GM23338 (cell line): ENCODE measurements at regions not wholly inside any gene's neighbourhood (a gene's known extent, or its start where the extent isn't known, plus 50 kb on each side); places are given as distances from the start of the nearest gene placed in this dataset.

Experiments
- ATAC-seq: fragments of 200-7000 bp; cut with Tn5 transposase; 3 replicates; pipeline ENCODE4 v1.9.1; 2020
- DNase-seq: peaks from one replicate; pipeline ENCODE4 v3.0.0-alpha.2; 2015; ENCODE audit warnings: low spot score
- H2AFZ ChIP-seq: fragments of 200-600 bp; sonication (generic); 2 replicates; pipeline ENCODE4 v1.8.0; 2016; ENCODE audit warnings: antibody characterized with exemption, mild to moderate bottlenecking, moderate library complexity
- H3F3A ChIP-seq: fragments of 200-600 bp; sonication (generic); replicated peaks from 2 replicates; pipeline ENCODE4 v1.8.0; 2017; ENCODE audit warnings: antibody characterized with exemption, mixed run types, low read depth
- H3K27ac ChIP-seq: fragments of 200-600 bp; sonication (generic); 2 replicates; pipeline ENCODE4 v1.6.1; 2016; ENCODE audit warnings: low read depth
- H3K27me3 ChIP-seq: fragments of 200-600 bp; sonication (generic); 2 replicates; pipeline ENCODE4 v1.8.0; 2016; ENCODE audit warnings: mild to moderate bottlenecking, mixed run types, moderate library complexity; ENCODE audit not compliant: insufficient read depth
- H3K36me3 ChIP-seq: fragments of 200-600 bp; sonication (generic); 2 replicates; pipeline ENCODE4 v1.8.0; 2016; ENCODE audit warnings: mild to moderate bottlenecking; ENCODE audit not compliant: insufficient read depth
- H3K4me1 ChIP-seq: fragments of 200-600 bp; sonication (generic); 2 replicates; pipeline ENCODE4 v1.8.0; 2016; ENCODE audit warnings: mild to moderate bottlenecking, moderate library complexity; ENCODE audit not compliant: insufficient read depth
- H3K4me2 ChIP-seq: fragments of 200-600 bp; sonication (generic); 2 replicates; pipeline ENCODE4 v1.7.1; 2017; ENCODE audit warnings: mixed run types
- H3K4me3 ChIP-seq: fragments of 200-600 bp; sonication (generic); 2 replicates; pipeline ENCODE4 v1.6.1; 2016; ENCODE audit warnings: mixed run types
- H3K79me2 ChIP-seq: fragments of 200-600 bp; sonication (generic); replicated peaks from 2 replicates; pipeline ENCODE4 v1.8.0; 2017; ENCODE audit warnings: mild to moderate bottlenecking; ENCODE audit not compliant: insufficient read depth
- H3K9me2 ChIP-seq: fragments of 200-600 bp; sonication (generic); 2 replicates; pipeline ENCODE4 v1.8.0; 2017; ENCODE audit not compliant: insufficient read depth
- H4K20me1 ChIP-seq: fragments of 200-600 bp; sonication (generic); replicated peaks from 2 replicates; pipeline ENCODE4 v1.8.0; 2017; ENCODE audit warnings: mild to moderate bottlenecking; ENCODE audit not compliant: insufficient read depth
- H3K27ac Mint-ChIP-seq: 2 replicates; pipeline ENCODE4 v1.8.0; 2020; ENCODE audit warnings: inconsistent platforms, mild to moderate bottlenecking, moderate library complexity, mixed read lengths
- H3K27me3 Mint-ChIP-seq: 3 replicates; pipeline ENCODE4 v1.8.0; 2022; ENCODE audit warnings: low read depth, mild to moderate bottlenecking, moderate library complexity, mixed read lengths, inconsistent platforms; ENCODE audit not compliant: insufficient read depth, poor library complexity
- H3K36me3 Mint-ChIP-seq: 3 replicates; pipeline ENCODE4 v1.8.0; 2021; ENCODE audit warnings: low read depth, mild to moderate bottlenecking, inconsistent platforms, moderate library complexity, mixed read lengths
- H3K4me1 Mint-ChIP-seq: 3 replicates; pipeline ENCODE4 v1.8.0; 2020; ENCODE audit warnings: mild to moderate bottlenecking, inconsistent platforms, mixed read lengths
- H3K4me3 Mint-ChIP-seq: 3 replicates; pipeline ENCODE4 v1.8.0; 2021; ENCODE audit warnings: moderate library complexity, mild to moderate bottlenecking, inconsistent platforms, mixed read lengths
- H3K9me3 Mint-ChIP-seq: 3 replicates; pipeline ENCODE4 v1.8.0; 2020; ENCODE audit warnings: moderate library complexity, mild to moderate bottlenecking, inconsistent platforms, mixed read lengths
- CREB1 ChIP-seq: fragments of 250-450 bp; sonication (Bioruptor Pico); IDR thresholded peaks from 2 replicates; pipeline ENCODE4 v1.5.0; 2020; ENCODE audit warnings: low read depth, mild to moderate bottlenecking, moderate library complexity
- EZH2phosphoT487 ChIP-seq: fragments of 200-600 bp; sonication (generic); IDR thresholded peaks from one replicate; pipeline ENCODE4 v1.8.1; 2018; ENCODE audit warnings: antibody characterized with exemption; ENCODE audit not compliant: unreplicated experiment
- NANOG ChIP-seq: IDR thresholded peaks from 2 replicates; pipeline ENCODE4 v1.6.1; 2016; ENCODE audit warnings: antibody characterized with exemption, borderline replicate concordance
- POLR2AphosphoS5 ChIP-seq: IDR thresholded peaks from 2 replicates; pipeline ENCODE4 v1.6.1; 2016; ENCODE audit warnings: antibody characterized with exemption, low read depth
- ZNF331 ChIP-seq: fragments of 250-450 bp; sonication (Bioruptor Pico); IDR thresholded peaks from 2 replicates; pipeline ENCODE4 v1.5.0; 2020; ENCODE audit warnings: low read depth, mild to moderate bottlenecking, moderate library complexity
- TF ChIP-seq, protein P1 (sequence below), 2 experiments: fragments of 200-600 bp in 1 of 2; sonication (generic) in 1 of 2; conservative IDR thresholded peaks; 2 replicates each; pipeline versions ENCODE4 v1.5.1 to v1.6.1; 2016 to 2017; ENCODE audit warnings: antibody characterized with exemption in 2 of 2, low read depth in 2 of 2, mild to moderate bottlenecking in 2 of 2, moderate library complexity in 1 of 2
- TF ChIP-seq, protein P2 (sequence below): fragments of 250-450 bp; sonication (Bioruptor Pico); IDR thresholded peaks from 2 replicates; pipeline ENCODE4 v1.5.0; 2020; ENCODE audit warnings: mild to moderate bottlenecking, moderate library complexity
- TF ChIP-seq, protein P3 (sequence below): IDR thresholded peaks from 2 replicates; pipeline ENCODE4 v1.6.1; 2016; ENCODE audit warnings: antibody characterized with exemption

DNA sequence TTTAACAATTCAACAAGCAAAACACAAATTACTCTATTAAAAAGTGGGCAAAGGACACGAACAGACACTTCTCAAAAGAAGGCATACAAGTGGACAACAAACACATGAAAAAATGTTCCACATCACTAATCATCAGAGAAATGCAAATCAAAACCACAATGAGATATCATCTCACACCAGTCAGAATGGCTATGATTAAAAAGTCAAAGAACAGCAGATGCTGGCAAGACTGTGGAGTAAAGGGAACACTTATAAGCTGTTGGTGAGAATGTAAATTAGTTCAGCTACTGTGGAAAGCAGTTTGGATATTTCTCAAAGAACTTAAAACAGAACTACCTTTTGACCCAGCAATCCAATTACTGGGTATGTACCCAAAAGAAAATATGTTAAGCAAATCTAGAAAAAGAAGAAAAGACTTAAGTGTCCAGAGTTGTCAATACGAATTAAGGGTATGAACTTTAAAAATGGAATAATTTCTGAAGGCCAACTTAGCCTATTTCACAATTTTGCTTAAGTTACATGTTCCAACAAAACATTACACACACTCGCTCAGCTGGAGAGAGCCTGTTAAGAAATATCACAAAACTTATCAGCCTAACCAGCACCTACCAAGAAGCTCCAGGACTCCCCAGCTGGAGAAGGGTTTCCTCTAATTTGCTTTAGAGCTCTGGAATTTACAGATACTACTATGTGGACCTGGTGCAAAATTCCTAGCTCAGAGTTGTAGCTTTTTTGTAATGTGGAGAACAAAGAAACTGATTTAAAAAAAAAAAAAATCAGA lies 232.1 kb downstream of the DUSP10 start:
- peaks cover 9% of the 10 kb centered on the region; the same call in 1 of the 2 replicates for H3K9me2 ChIP-seq
- Mint-ChIP-seq H3K27me3 (peaks cover 5% of the 10 kb centered on the region), H3K9me3 (peaks cover 17% of the 10 kb centered on the region), H3K4me1 (peaks cover 12% of the 10 kb centered on the region; the same call in 2 of the 3 replicates), H3K36me3 (peaks cover 14% of the 10 kb centered on the region; the same call in 2 of the 3 replicates), H3K27ac (no peak overlapping the region), H3K4me3 (no peak overlapping the region)
- no peaks in the 10 kb centered on the region for H4K20me1 ChIP-seq
- no peak overlapping the region for H3K4me3 ChIP-seq
- no peak overlapping the region for H2AFZ ChIP-seq
- H3F3A ChIP-seq: no peaks in the 10 kb centered on the region
- H3K4me2 ChIP-seq: 0 out of 2 replicates have a peak overlapping the region, but pooled peaks have one; percentile 7
- TF ChIP-seq POLR2AphosphoS5 (no peak), NANOG (no peak), ZNF331 (CRISPR knock-in tag) (no peak), EZH2phosphoT487 (no peak), CREB1 (CRISPR knock-in tag) (no peak)
- TF ChIP-seq, protein P1, sequence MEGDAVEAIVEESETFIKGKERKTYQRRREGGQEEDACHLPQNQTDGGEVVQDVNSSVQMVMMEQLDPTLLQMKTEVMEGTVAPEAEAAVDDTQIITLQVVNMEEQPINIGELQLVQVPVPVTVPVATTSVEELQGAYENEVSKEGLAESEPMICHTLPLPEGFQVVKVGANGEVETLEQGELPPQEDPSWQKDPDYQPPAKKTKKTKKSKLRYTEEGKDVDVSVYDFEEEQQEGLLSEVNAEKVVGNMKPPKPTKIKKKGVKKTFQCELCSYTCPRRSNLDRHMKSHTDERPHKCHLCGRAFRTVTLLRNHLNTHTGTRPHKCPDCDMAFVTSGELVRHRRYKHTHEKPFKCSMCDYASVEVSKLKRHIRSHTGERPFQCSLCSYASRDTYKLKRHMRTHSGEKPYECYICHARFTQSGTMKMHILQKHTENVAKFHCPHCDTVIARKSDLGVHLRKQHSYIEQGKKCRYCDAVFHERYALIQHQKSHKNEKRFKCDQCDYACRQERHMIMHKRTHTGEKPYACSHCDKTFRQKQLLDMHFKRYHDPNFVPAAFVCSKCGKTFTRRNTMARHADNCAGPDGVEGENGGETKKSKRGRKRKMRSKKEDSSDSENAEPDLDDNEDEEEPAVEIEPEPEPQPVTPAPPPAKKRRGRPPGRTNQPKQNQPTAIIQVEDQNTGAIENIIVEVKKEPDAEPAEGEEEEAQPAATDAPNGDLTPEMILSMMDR (conservative IDR thresholded peaks at IDR 0.05; ENCODE audit: low read depth in 2 of 2): no peak
- TF ChIP-seq, protein P2, sequence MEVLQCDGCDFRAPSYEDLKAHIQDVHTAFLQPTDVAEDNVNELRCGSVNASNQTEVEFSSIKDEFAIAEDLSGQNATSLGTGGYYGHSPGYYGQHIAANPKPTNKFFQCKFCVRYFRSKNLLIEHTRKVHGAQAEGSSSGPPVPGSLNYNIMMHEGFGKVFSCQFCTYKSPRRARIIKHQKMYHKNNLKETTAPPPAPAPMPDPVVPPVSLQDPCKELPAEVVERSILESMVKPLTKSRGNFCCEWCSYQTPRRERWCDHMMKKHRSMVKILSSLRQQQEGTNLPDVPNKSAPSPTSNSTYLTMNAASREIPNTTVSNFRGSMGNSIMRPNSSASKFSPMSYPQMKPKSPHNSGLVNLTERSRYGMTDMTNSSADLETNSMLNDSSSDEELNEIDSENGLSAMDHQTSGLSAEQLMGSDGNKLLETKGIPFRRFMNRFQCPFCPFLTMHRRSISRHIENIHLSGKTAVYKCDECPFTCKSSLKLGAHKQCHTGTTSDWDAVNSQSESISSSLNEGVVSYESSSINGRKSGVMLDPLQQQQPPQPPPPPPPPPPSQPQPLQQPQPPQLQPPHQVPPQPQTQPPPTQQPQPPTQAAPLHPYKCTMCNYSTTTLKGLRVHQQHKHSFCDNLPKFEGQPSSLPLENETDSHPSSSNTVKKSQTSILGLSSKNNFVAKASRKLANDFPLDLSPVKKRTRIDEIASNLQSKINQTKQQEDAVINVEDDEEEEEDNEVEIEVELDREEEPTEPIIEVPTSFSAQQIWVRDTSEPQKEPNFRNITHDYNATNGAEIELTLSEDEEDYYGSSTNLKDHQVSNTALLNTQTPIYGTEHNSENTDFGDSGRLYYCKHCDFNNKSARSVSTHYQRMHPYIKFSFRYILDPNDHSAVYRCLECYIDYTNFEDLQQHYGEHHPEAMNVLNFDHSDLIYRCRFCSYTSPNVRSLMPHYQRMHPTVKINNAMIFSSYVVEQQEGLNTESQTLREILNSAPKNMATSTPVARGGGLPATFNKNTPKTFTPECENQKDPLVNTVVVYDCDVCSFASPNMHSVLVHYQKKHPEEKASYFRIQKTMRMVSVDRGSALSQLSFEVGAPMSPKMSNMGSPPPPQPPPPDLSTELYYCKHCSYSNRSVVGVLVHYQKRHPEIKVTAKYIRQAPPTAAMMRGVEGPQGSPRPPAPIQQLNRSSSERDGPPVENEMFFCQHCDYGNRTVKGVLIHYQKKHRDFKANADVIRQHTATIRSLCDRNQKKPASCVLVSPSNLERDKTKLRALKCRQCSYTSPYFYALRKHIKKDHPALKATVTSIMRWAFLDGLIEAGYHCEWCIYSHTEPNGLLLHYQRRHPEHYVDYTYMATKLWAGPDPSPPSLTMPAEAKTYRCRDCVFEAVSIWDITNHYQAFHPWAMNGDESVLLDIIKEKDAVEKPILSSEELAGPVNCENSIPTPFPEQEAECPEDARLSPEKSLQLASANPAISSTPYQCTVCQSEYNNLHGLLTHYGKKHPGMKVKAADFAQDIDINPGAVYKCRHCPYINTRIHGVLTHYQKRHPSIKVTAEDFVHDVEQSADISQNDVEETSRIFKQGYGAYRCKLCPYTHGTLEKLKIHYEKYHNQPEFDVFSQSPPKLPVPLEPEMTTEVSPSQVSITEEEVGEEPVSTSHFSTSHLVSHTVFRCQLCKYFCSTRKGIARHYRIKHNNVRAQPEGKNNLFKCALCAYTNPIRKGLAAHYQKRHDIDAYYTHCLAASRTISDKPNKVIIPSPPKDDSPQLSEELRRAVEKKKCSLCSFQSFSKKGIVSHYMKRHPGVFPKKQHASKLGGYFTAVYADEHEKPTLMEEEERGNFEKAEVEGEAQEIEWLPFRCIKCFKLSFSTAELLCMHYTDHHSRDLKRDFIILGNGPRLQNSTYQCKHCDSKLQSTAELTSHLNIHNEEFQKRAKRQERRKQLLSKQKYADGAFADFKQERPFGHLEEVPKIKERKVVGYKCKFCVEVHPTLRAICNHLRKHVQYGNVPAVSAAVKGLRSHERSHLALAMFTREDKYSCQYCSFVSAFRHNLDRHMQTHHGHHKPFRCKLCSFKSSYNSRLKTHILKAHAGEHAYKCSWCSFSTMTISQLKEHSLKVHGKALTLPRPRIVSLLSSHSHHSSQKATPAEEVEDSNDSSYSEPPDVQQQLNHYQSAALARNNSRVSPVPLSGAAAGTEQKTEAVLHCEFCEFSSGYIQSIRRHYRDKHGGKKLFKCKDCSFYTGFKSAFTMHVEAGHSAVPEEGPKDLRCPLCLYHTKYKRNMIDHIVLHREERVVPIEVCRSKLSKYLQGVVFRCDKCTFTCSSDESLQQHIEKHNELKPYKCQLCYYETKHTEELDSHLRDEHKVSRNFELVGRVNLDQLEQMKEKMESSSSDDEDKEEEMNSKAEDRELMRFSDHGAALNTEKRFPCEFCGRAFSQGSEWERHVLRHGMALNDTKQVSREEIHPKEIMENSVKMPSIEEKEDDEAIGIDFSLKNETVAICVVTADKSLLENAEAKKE (CRISPR knock-in tag): no peak
- TF ChIP-seq, protein P3, sequence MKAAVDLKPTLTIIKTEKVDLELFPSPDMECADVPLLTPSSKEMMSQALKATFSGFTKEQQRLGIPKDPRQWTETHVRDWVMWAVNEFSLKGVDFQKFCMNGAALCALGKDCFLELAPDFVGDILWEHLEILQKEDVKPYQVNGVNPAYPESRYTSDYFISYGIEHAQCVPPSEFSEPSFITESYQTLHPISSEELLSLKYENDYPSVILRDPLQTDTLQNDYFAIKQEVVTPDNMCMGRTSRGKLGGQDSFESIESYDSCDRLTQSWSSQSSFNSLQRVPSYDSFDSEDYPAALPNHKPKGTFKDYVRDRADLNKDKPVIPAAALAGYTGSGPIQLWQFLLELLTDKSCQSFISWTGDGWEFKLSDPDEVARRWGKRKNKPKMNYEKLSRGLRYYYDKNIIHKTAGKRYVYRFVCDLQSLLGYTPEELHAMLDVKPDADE: no peak
- ATAC-seq (no peak), DNase-seq (no peak)
- no peaks in the 10 kb centered on the region for H3K79me2 ChIP-seq
- peaks cover 12% of the 10 kb centered on the region; the same call in 1 of the 2 replicates for H3K4me1 ChIP-seq
- H3K27ac ChIP-seq: no peak overlapping the region
- no peaks in the 10 kb centered on the region for H3K27me3 ChIP-seq
- no peaks in the 10 kb centered on the region for H3K36me3 ChIP-seq
